OCI-LY7 (cell line): ENCODE measurements at regions not wholly inside any gene's neighbourhood (a gene's known extent, or its start where the extent isn't known, plus 50 kb on each side); places are given as distances from the start of the nearest gene placed in this dataset.

Experiments used
- BruUV-seq: library from RNA; stranded (reverse); fragments of 400-500 nt; replicated peaks from 2 replicates; lab custom pipeline; 2021; lab: Mats Ljungman, UMichigan
- CTCF ChIA-PET: fragments of 300-600 bp; sonication (Branson Sonifier 250); formaldehyde crosslinking; loops from one replicate; lab custom pipeline; 2022; ENCODE audit warnings: antibody characterized with exemption; ENCODE audit not compliant: unreplicated experiment; lab: Charles Lee
- POLR2A ChIA-PET: fragments of 300-600 bp; sonication (Branson Sonifier 250); formaldehyde crosslinking; loops from one replicate; lab custom pipeline; 2022; ENCODE audit warnings: antibody characterized with exemption; lab: Charles Lee
- DNase-seq: peaks from one replicate; pipeline ENCODE4 v3.0.0-alpha.2; 2015; ENCODE audit warnings: low spot score
- H2AFZ ChIP-seq: fragments of 200-600 bp; sonication (generic), shearing (Covaris generic); 2 replicates; pipeline ENCODE4 v1.6.1; 2014; ENCODE audit warnings: mild to moderate bottlenecking, antibody characterized with exemption, low read length, moderate library complexity
- H3K27ac ChIP-seq: fragments of 200-600 bp; sonication (generic); 2 replicates; pipeline ENCODE4 v1.5.1; 2014; ENCODE audit warnings: mixed run types, low read depth, mild to moderate bottlenecking, moderate library complexity, low read length, inconsistent platforms; ENCODE audit not compliant: poor library complexity, severe bottlenecking
- H3K36me3 ChIP-seq: fragments of 200-600 bp; sonication (generic); 2 replicates; pipeline ENCODE4 v1.6.1; 2014; ENCODE audit warnings: mild to moderate bottlenecking, antibody characterized with exemption, low read length, moderate library complexity, mixed read lengths; ENCODE audit not compliant: insufficient read depth
- H3K4me1 ChIP-seq: fragments of 200-600 bp; sonication (generic); 2 replicates; pipeline ENCODE4 v1.5.1; 2014; ENCODE audit warnings: mild to moderate bottlenecking, low read length; ENCODE audit not compliant: insufficient read depth, poor library complexity, severe bottlenecking
- H3K4me2 ChIP-seq: fragments of 200-600 bp; sonication (generic); 2 replicates; pipeline ENCODE4 v1.6.1; 2014; ENCODE audit warnings: mild to moderate bottlenecking, low read length
- H3K4me3 ChIP-seq: fragments of 200-600 bp; sonication (generic); 2 replicates; pipeline ENCODE4 v1.5.1; 2014; ENCODE audit warnings: mild to moderate bottlenecking, low read depth, low read length; ENCODE audit not compliant: poor library complexity, severe bottlenecking
- H3K79me2 ChIP-seq: fragments of 200-600 bp; sonication (generic); 2 replicates; pipeline ENCODE4 v1.6.1; 2016; ENCODE audit warnings: low read depth, mild to moderate bottlenecking, low read length, moderate library complexity, mixed read lengths; ENCODE audit not compliant: insufficient read depth
- H3K9me2 ChIP-seq: fragments of 200-600 bp; sonication (generic); 2 replicates; pipeline ENCODE4 v1.6.1; 2016; ENCODE audit warnings: mild to moderate bottlenecking, low read length, mixed read lengths; ENCODE audit not compliant: insufficient read depth
- H3K9me3 ChIP-seq: fragments of 200-600 bp; sonication (generic); 2 replicates; pipeline ENCODE4 v1.6.1; 2014; ENCODE audit warnings: mild to moderate bottlenecking, mixed run types, low read length, mixed read lengths
- H4K20me1 ChIP-seq: fragments of 200-600 bp; sonication (generic); 2 replicates; pipeline ENCODE4 v1.6.1; 2014; ENCODE audit warnings: mild to moderate bottlenecking, antibody characterized with exemption, low read length, moderate library complexity, mixed read lengths; ENCODE audit not compliant: insufficient read depth
- EZH2phosphoT487 ChIP-seq: fragments of 200-600 bp; sonication (generic); IDR thresholded peaks from 2 replicates; pipeline ENCODE4 v1.6.1; 2018; ENCODE audit warnings: low read depth, borderline replicate concordance, mild to moderate bottlenecking, mixed run types, antibody characterized with exemption, low read length, moderate library complexity, mixed read lengths
- intact Hi-C: fragments of 100-400 bp; cut with micrococcal nuclease; formaldehyde crosslinking; loops from one replicate; pipeline ENCODE4 v1.10.0; 2022; ENCODE audit not compliant: unreplicated experiment
- TF ChIP-seq, protein P1 (sequence below): fragments of 200-600 bp; sonication (generic); conservative IDR thresholded peaks from 2 replicates; pipeline ENCODE4 v1.5.1; 2014; ENCODE audit warnings: mild to moderate bottlenecking, antibody characterized with exemption, low read length, moderate library complexity, mixed read lengths

DNA sequence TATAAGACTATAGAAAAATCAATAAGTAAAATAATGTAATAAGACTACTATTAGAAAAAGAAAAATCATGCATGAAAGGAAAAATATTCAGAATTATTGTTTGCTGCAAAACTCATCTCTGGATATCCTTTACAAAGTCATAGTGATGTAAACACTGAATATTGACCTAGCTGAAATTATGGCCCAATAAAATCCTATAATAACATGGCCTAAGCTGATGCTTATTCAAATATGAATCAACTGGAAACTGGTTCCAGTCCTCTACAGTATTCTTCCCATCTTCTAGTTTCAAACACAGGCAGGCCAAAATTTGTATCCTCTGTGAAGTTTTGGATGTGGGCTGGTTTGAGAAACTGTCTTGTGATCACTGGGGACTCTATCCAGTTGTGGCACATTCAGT, 134.5 kb downstream of the CNTN3 start:
- CTCF ChIA-PET = no interaction called here
- Histone ChIP-seq H4K20me1 (no peaks in the 10 kb centered on the region), H3K9me2 (no peaks in the 10 kb centered on the region), H3K9me3 (no peaks in the 10 kb centered on the region), H3K36me3 (no peaks in the 10 kb centered on the region), H3K4me1 (no peaks in the 10 kb centered on the region), H3K4me2 (no peak overlapping the region), H3K79me2 (no peaks in the 10 kb centered on the region), H3K4me3 (no peak overlapping the region), H3K27ac (no peak overlapping the region), H2AFZ (no peak overlapping the region)
- TF ChIP-seq EZH2phosphoT487 = no peak
- TF ChIP-seq, protein P1, sequence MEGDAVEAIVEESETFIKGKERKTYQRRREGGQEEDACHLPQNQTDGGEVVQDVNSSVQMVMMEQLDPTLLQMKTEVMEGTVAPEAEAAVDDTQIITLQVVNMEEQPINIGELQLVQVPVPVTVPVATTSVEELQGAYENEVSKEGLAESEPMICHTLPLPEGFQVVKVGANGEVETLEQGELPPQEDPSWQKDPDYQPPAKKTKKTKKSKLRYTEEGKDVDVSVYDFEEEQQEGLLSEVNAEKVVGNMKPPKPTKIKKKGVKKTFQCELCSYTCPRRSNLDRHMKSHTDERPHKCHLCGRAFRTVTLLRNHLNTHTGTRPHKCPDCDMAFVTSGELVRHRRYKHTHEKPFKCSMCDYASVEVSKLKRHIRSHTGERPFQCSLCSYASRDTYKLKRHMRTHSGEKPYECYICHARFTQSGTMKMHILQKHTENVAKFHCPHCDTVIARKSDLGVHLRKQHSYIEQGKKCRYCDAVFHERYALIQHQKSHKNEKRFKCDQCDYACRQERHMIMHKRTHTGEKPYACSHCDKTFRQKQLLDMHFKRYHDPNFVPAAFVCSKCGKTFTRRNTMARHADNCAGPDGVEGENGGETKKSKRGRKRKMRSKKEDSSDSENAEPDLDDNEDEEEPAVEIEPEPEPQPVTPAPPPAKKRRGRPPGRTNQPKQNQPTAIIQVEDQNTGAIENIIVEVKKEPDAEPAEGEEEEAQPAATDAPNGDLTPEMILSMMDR = no peak
- no peak for DNase-seq
- POLR2A ChIA-PET = no interaction called here
- BruUV-seq = no TSS peak
- intact Hi-C loops = no loop called here

DNA sequence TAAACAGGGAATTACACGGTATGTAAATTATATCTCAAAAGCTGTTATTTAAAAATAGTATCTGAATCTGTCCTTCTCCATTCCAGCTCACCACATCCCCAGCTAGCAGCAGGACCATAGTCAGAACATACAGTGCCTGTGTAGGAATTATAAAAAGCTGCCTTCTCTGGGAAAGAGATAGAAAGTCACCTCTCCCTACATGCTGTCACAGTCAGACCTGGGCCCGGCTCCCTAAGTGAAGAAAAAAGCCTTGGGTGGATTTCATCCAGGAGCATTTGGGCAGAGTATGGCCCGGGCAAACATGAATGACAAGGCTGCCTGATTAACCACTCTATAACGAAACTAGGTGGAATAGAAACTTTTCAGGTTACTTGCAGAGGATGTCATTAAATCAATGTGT, 144.1 kb downstream of the CNTN3 start:
- Histone ChIP-seq H3K36me3 (no peaks in the 10 kb centered on the region), H3K79me2 (no peaks in the 10 kb centered on the region), H3K9me2 (no peaks in the 10 kb centered on the region), H4K20me1 (no peaks in the 10 kb centered on the region), H3K9me3 (no peaks in the 10 kb centered on the region), H3K27ac (no peak overlapping the region), H3K4me1 (no peaks in the 10 kb centered on the region), H3K4me2 (no peak overlapping the region), H3K4me3 (no peak overlapping the region), H2AFZ (no peak overlapping the region)
- no TSS peak for BruUV-seq
- CTCF ChIA-PET = no interaction called here
- DNase-seq = no peak
- POLR2A ChIA-PET = no interaction called here
- intact Hi-C loops = no loop called here
- TF ChIP-seq, protein P1 = no peak
- TF ChIP-seq EZH2phosphoT487 = no peak

DNA sequence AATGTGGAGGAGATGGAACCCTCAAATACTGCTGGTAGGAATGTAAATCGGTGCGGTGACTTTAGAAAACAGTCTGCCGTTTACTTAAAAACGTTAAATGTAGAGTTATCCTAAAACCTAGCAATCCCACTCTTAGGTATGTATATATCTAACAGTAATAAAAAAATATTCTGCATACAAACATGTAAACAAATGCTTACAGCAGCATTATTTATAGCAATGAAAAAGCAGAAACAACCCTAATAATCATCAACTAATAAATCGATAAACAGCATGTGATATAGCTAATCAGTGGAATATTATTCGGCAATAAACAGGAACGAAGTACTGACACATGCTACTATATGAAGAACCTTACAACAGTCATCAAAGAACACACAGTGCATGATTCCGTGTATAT, 144.7 kb downstream of the CNTN3 start:
- TF ChIP-seq, protein P1 = no peak
- TF ChIP-seq EZH2phosphoT487 = no peak
- Histone ChIP-seq H3K9me2 (no peaks in the 10 kb centered on the region), H4K20me1 (no peaks in the 10 kb centered on the region), H3K27ac (no peak overlapping the region), H3K4me1 (no peaks in the 10 kb centered on the region), H3K4me2 (no peak overlapping the region), H3K9me3 (no peaks in the 10 kb centered on the region), H3K79me2 (no peaks in the 10 kb centered on the region), H2AFZ (no peak overlapping the region), H3K4me3 (no peak overlapping the region), H3K36me3 (no peaks in the 10 kb centered on the region)
- DNase-seq = no peak
- ChIA-PET CTCF (no interaction called here), POLR2A (no interaction called here)
- intact Hi-C loops = no loop called here
- BruUV-seq = no TSS peak
